Immature natural killer cell (primary cell): ENCODE measurements at regions not wholly inside any gene's neighbourhood (a gene's known extent, or its start where the extent isn't known, plus 50 kb on each side); places are given as distances from the start of the nearest gene placed in this dataset.

Experiments used
- DNase-seq, 3 donors: peaks; one replicate each; pipeline ENCODE4 v3.0.0; 2022; ENCODE audit warnings: mixed read lengths in 1 of 3
- H3K27ac Mint-ChIP-seq, 6 donors: one replicate each; pipeline ENCODE4 v1.8.0; 2020; ENCODE audit warnings: mixed read lengths in 6 of 6, mild to moderate bottlenecking in 5 of 6, inconsistent platforms in 4 of 6, moderate library complexity in 3 of 6
- H3K27me3 Mint-ChIP-seq, 3 donors: one replicate each; pipeline ENCODE4 v1.8.0; 2020 to 2021; ENCODE audit warnings: low read depth in 3 of 3, mild to moderate bottlenecking in 3 of 3, mixed read lengths in 3 of 3, moderate library complexity in 3 of 3, inconsistent platforms in 1 of 3
- H3K36me3 Mint-ChIP-seq, 3 donors: one replicate each; pipeline ENCODE4 v1.8.0; 2020; ENCODE audit warnings: mixed read lengths in 3 of 3, inconsistent platforms in 2 of 3, mild to moderate bottlenecking in 2 of 3
- H3K4me1 Mint-ChIP-seq, 2 donors: one replicate each; pipeline ENCODE4 v1.8.0; 2020; ENCODE audit warnings: inconsistent platforms in 2 of 2, mild to moderate bottlenecking in 2 of 2, mixed read lengths in 2 of 2, moderate library complexity in 1 of 2
- H3K4me3 Mint-ChIP-seq, 5 donors: one replicate each; pipeline ENCODE4 v1.8.0; 2020; ENCODE audit warnings: mild to moderate bottlenecking in 5 of 5, mixed read lengths in 5 of 5, inconsistent platforms in 3 of 5, moderate library complexity in 3 of 5
- H3K9me3 Mint-ChIP-seq, 6 donors: one replicate each; pipeline ENCODE4 v1.8.0; 2020; ENCODE audit warnings: mild to moderate bottlenecking in 6 of 6, mixed read lengths in 6 of 6, inconsistent platforms in 4 of 6, moderate library complexity in 3 of 6

GRCh38 chr12:69059465-69060457 is 126.8 kb upstream of the CPM start:
- H3K4me1 Mint-ChIP-seq, result no peaks in the 10 kb centered on the region
- H3K27me3 Mint-ChIP-seq, result peaks cover 0 to 10% (median 4%) of the 10 kb centered on the region in 3 donors
- no peaks in the 10 kb centered on the region for H3K36me3 Mint-ChIP-seq
- H3K9me3 Mint-ChIP-seq, result no peaks in the 10 kb centered on the region
- no peak overlapping the region for H3K4me3 Mint-ChIP-seq
- DNase-seq, result no peak
- H3K27ac Mint-ChIP-seq, result no peak overlapping the region

DNA sequence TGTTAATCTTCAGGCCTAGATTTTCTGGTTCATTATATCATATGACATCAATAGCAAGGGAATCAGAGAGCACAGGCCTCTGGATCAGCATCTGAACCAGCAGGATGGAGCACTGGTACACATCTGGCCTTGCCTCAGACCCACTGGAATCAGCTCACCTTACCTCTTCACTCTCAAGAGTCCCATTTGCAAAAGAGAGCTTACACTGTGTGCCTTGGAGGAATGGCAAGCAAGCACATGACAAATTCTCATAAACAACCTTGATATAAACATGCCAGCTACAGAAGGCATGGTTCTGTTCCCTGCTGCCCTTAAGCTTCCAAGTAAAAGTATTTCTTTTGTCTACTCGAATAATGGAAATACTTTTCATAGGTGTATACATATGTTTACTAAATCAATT is 128.6 kb upstream of the CPM start:
- DNase-seq, result no peak
- Mint-ChIP-seq H3K36me3 (no peaks in the 10 kb centered on the region), H3K27me3 (peaks cover 0 to 7% (median 2%) of the 10 kb centered on the region in 3 donors), H3K9me3 (no peaks in the 10 kb centered on the region), H3K4me3 (no peak overlapping the region), H3K4me1 (no peaks in the 10 kb centered on the region), H3K27ac (no peak overlapping the region)

GRCh38 chr12:69062621-69063237 is 129.8 kb upstream of the CPM start:
- no peaks in the 10 kb centered on the region for H3K36me3 Mint-ChIP-seq
- no peak overlapping the region for H3K27ac Mint-ChIP-seq
- no peaks in the 10 kb centered on the region for H3K9me3 Mint-ChIP-seq

GRCh38 chr12:69064734-69065443 is 131.9 kb upstream of the CPM start:
- Mint-ChIP-seq H3K36me3 (no peaks in the 10 kb centered on the region), H3K4me3 (no peak overlapping the region), H3K27me3 (peaks cover 2 to 4% (median 4%) of the 10 kb centered on the region in 3 donors), H3K9me3 (no peaks in the 10 kb centered on the region), H3K27ac (no peak overlapping the region), H3K4me1 (no peaks in the 10 kb centered on the region)
- no peak for DNase-seq

More at GRCh38 chr12:69062621-69063237, 129.8 kb upstream of the CPM start:
- peaks cover 0 to 8% (median 2%) of the 10 kb centered on the region in 3 donors for H3K27me3 Mint-ChIP-seq
- H3K4me3 Mint-ChIP-seq, result no peak overlapping the region
- no peaks in the 10 kb centered on the region for H3K4me1 Mint-ChIP-seq
- no peak for DNase-seq

DNA sequence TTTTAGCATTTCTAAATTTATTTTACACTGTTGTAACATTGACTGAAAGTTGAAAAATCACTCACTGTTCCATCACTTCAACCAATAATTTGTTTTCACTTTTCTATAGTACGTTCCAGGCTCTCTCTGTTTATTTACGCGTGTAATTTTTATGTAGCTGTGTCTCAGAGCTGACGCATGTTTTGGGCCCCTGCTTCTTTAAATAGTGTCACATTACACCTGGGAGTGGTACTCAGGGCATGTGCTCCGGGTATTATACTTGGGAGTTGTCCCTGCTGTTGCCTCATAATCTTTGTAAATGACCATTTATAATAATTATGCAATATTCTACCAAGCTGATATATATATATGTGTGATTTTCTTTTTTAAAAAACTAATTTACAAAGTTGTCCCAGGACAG is 132.8 kb upstream of the CPM start:
- H3K27ac Mint-ChIP-seq, result no peak overlapping the region
- no peaks in the 10 kb centered on the region for H3K36me3 Mint-ChIP-seq

GRCh38 chr12:69066492-69067373 is 133.8 kb upstream of the CPM start:
- H3K4me1 Mint-ChIP-seq, result no peaks in the 10 kb centered on the region
- no peaks in the 10 kb centered on the region for H3K36me3 Mint-ChIP-seq
- H3K4me3 Mint-ChIP-seq, result no peak overlapping the region
- H3K27ac Mint-ChIP-seq, result no peak overlapping the region
- H3K27me3 Mint-ChIP-seq, result peaks cover 2 to 4% (median 2%) of the 10 kb centered on the region in 3 donors
- DNase-seq, result no peak
- H3K9me3 Mint-ChIP-seq, result no peaks in the 10 kb centered on the region

More for the DNA sequence above, 132.8 kb upstream of the CPM start:
- no peak for DNase-seq
- Mint-ChIP-seq H3K9me3 (no peaks in the 10 kb centered on the region), H3K4me1 (no peaks in the 10 kb centered on the region), H3K4me3 (no peak overlapping the region), H3K27me3 (peaks cover 2 to 4% (median 2%) of the 10 kb centered on the region in 3 donors)

DNA sequence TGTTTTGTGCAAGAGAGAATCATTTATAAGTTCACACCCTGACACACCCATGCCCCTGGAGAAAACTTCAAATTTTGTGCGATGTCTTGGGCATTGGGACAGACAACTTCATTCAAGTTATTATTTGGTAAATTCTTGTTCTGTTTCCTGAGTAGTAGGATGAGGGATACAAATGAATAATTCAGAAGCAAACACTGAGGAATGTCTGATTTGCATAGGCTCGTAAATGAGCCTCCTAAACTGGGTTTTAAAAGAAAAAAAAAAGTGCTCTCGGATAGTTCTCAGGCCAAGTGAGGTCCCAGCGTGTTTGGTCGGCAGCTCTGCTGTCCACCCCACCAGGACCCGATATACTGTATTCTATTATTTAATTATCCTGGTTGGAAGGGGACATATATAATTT is 134.7 kb upstream of the CPM start:
- H3K4me3 Mint-ChIP-seq, result no peak overlapping the region
- no peaks in the 10 kb centered on the region for H3K4me1 Mint-ChIP-seq
- no peaks in the 10 kb centered on the region for H3K36me3 Mint-ChIP-seq
- H3K27me3 Mint-ChIP-seq, result peaks cover 2 to 4% (median 4%) of the 10 kb centered on the region in 3 donors
- H3K9me3 Mint-ChIP-seq, result no peaks in the 10 kb centered on the region
- no peak overlapping the region for H3K27ac Mint-ChIP-seq
- no peak for DNase-seq

GRCh38 chr12:69068448-69068847 is 135.5 kb upstream of the CPM start:
- H3K27me3 Mint-ChIP-seq, result peaks cover 2 to 4% (median 4%) of the 10 kb centered on the region in 3 donors
- H3K27ac Mint-ChIP-seq, result no peak overlapping the region
- H3K9me3 Mint-ChIP-seq, result no peaks in the 10 kb centered on the region
- H3K4me1 Mint-ChIP-seq, result no peaks in the 10 kb centered on the region
- H3K36me3 Mint-ChIP-seq, result no peaks in the 10 kb centered on the region
- DNase-seq, result no peak
- no peak overlapping the region for H3K4me3 Mint-ChIP-seq

DNA sequence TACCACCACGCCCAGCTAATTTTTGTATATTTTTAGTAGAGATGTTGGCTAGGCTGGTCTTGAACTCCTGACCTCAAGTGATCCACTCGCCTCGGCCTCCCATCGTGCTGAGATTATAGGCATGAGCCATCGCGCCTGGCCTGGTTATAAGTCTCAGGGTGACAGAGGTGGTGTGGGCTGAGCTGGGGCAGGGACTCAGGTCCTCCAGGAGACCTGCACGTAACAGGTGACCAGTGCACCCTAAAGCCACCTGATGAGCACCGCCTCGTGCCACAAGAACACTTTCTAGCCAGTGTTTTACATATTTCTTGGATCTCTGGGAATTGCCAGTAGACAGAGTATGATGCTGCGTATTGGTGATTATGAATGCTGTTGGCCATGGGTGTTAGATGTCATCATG is 136.5 kb upstream of the CPM start:
- H3K9me3 Mint-ChIP-seq, result no peaks in the 10 kb centered on the region
- peaks cover 2 to 4% (median 4%) of the 10 kb centered on the region in 3 donors for H3K27me3 Mint-ChIP-seq
- no peak overlapping the region for H3K27ac Mint-ChIP-seq
- H3K4me1 Mint-ChIP-seq, result no peaks in the 10 kb centered on the region
- H3K36me3 Mint-ChIP-seq, result no peaks in the 10 kb centered on the region
- DNase-seq, result no peak
- no peak overlapping the region for H3K4me3 Mint-ChIP-seq

- Mint-ChIP-seq H3K9me3 (no peaks in the 10 kb centered on the region), H3K27ac (no peak overlapping the region), H3K27me3 (peaks cover 2 to 4% (median 4%) of the 10 kb centered on the region in 3 donors), H3K36me3 (no peaks in the 10 kb centered on the region), H3K4me1 (no peaks in the 10 kb centered on the region), H3K4me3 (no peak overlapping the region)
- DNase-seq, result peak; percentile 10 to 30 (median 25)
These were observed 137.5 kb upstream of the CPM start for GRCh38 chr12:69070319-69071090.

DNA sequence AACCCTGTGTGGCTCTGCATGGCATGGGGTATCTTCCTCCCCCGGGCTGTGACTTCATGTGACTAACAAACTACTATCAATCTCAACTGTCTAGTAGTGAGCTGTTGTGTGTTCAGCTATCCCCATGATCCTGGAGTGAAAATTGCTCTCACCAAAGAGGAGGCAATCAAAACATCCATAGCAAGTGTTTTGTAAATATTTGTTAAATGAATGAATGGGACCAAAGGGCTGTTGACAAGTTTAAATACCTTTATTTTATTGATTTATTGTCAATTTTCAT is 138.1 kb upstream of the CPM start:
- Mint-ChIP-seq H3K4me1 (no peaks in the 10 kb centered on the region), H3K36me3 (no peaks in the 10 kb centered on the region), H3K4me3 (no peak overlapping the region), H3K27me3 (peaks cover 0 to 6% (median 4%) of the 10 kb centered on the region in 3 donors), H3K27ac (no peak overlapping the region), H3K9me3 (no peaks in the 10 kb centered on the region)
- DNase-seq, result no peak

GRCh38 chr12:69073035-69073434 is 140.1 kb upstream of the CPM start:
- H3K9me3 Mint-ChIP-seq, result no peaks in the 10 kb centered on the region
- no peaks in the 10 kb centered on the region for H3K4me1 Mint-ChIP-seq
- no peak overlapping the region for H3K27ac Mint-ChIP-seq
- H3K27me3 Mint-ChIP-seq, result peaks cover 2 to 8% (median 4%) of the 10 kb centered on the region in 3 donors
- no peaks in the 10 kb centered on the region for H3K36me3 Mint-ChIP-seq
- H3K4me3 Mint-ChIP-seq, result no peak overlapping the region
- no peak for DNase-seq
